ENCODE measurements at regions not wholly inside any gene's neighbourhood (a gene's known extent, or its start where the extent isn't known, plus 50 kb on each side); places are given as distances from the start of the nearest gene placed in this dataset.

GRCh38 chr21:38931291-38931690 is 125.6 kb downstream of the ETS2 start:
- DNase-seq (ENCODE audit: low read depth) = no peak
- no peak for TF ChIP-seq CTCF (IDR thresholded peaks at IDR 0.05; ENCODE audit: control insufficient read depth, extremely low read depth, insufficient read depth)
- no peak overlapping the region for H3K4me3 ChIP-seq (ENCODE audit: low read depth, low read length)

- no peak overlapping the region for H3K4me3 ChIP-seq (ENCODE audit: low read depth, low read length)
- DNase-seq (ENCODE audit: low read depth) = no peak
- TF ChIP-seq CTCF (IDR thresholded peaks at IDR 0.05; ENCODE audit: control insufficient read depth, extremely low read depth, insufficient read depth) = no peak
These were observed 125.1 kb downstream of the ETS2 start for GRCh38 chr21:38930853-38931252.

GRCh38 chr21:38930066-38930465 is 124.3 kb downstream of the ETS2 start:
- no peak for DNase-seq (ENCODE audit: low read depth)
- no peak for TF ChIP-seq CTCF (IDR thresholded peaks at IDR 0.05; ENCODE audit: control insufficient read depth, extremely low read depth, insufficient read depth)
- no peak overlapping the region for H3K4me3 ChIP-seq (ENCODE audit: low read depth, low read length)

GRCh38 chr21:38929652-38930051 is 123.9 kb downstream of the ETS2 start:
- H3K4me3 ChIP-seq (ENCODE audit: low read depth, low read length) = no peak overlapping the region
- no peak for DNase-seq (ENCODE audit: low read depth)
- no peak for TF ChIP-seq CTCF (IDR thresholded peaks at IDR 0.05; ENCODE audit: control insufficient read depth, extremely low read depth, insufficient read depth)

GRCh38 chr21:38929142-38929541 is 123.4 kb downstream of the ETS2 start:
- TF ChIP-seq CTCF (IDR thresholded peaks at IDR 0.05; ENCODE audit: control insufficient read depth, extremely low read depth, insufficient read depth) = no peak
- no peak overlapping the region for H3K4me3 ChIP-seq (ENCODE audit: low read depth, low read length)
- no peak for DNase-seq (ENCODE audit: low read depth)

GRCh38 chr21:38927776-38928175 is 122.0 kb downstream of the ETS2 start:
- no peak overlapping the region for H3K4me3 ChIP-seq (ENCODE audit: low read depth, low read length)
- no peak for DNase-seq (ENCODE audit: low read depth)
- TF ChIP-seq CTCF (IDR thresholded peaks at IDR 0.05; ENCODE audit: control insufficient read depth, extremely low read depth, insufficient read depth) = no peak

- no peak for TF ChIP-seq CTCF (IDR thresholded peaks at IDR 0.05; ENCODE audit: control insufficient read depth, extremely low read depth, insufficient read depth)
- DNase-seq (ENCODE audit: low read depth) = no peak
These were observed 120.2 kb downstream of the ETS2 start for GRCh38 chr21:38925923-38926322.

More at GRCh38 chr21:38925923-38926322, 120.2 kb downstream of the ETS2 start:
- H3K4me3 ChIP-seq (ENCODE audit: low read depth, low read length) = no peak overlapping the region
